ENCODE measurements at regions not wholly inside any gene's neighbourhood (a gene's known extent, or its start where the extent isn't known, plus 50 kb on each side); places are given as distances from the start of the nearest gene placed in this dataset.
"Not testable (repeated sequence)": the region's sequence is repeated elsewhere in the genome, so short reads cannot be mapped to it uniquely, and the experiment has no call there.

- Histone ChIP-seq H3F3A (ENCODE audit: low read depth) (no peaks in the 10 kb centered on the region), H3K9me3 (ENCODE audit: insufficient read depth, low read depth, low read length) (no peaks in the 10 kb centered on the region), H3K36me3 (ENCODE audit: insufficient read depth, low read length) (no peaks in the 10 kb centered on the region), H3K9ac (ENCODE audit: low read depth, low read length, poor library complexity, severe bottlenecking) (no peak overlapping the region), H3K79me2 (ENCODE audit: insufficient read depth, low read length) (no peaks in the 10 kb centered on the region), H3K4me2 (ENCODE audit: low read depth, low read length, poor library complexity, severe bottlenecking) (no peak overlapping the region), H2AFZ (ENCODE audit: low read length) (no peak overlapping the region), H3K27me3 (ENCODE audit: insufficient read depth, low read length, poor library complexity, severe bottlenecking) (no peaks in the 10 kb centered on the region), H3K4me1 (ENCODE audit: insufficient read depth, low read length, poor library complexity, severe bottlenecking) (peaks cover 4% of the 10 kb centered on the region), H4K20me1 (ENCODE audit: insufficient read depth, low read length, poor library complexity, severe bottlenecking) (no peaks in the 10 kb centered on the region), H3K9me2 (replicated peaks; ENCODE audit: low read depth, low read length) (no peaks in the 10 kb centered on the region), H3K4me3 (ENCODE audit: low read length, poor library complexity, severe bottlenecking) (no peak overlapping the region)
- TF ChIP-seq CTCF (conservative IDR thresholded peaks at IDR 0.05; ENCODE audit: low read length) (no peak), EZH2phosphoT487 (IDR thresholded peaks at IDR 0.05; ENCODE audit: borderline replicate concordance) (no peak)
These were observed 2532.9 kb downstream of the PCDH9 start for GRCh38 chr13:64697226-64697625.

- H2AFZ ChIP-seq (ENCODE audit: low read length), result no peak overlapping the region
These were observed 2541.1 kb downstream of the PCDH9 start for GRCh38 chr13:64688893-64689677.

DNA sequence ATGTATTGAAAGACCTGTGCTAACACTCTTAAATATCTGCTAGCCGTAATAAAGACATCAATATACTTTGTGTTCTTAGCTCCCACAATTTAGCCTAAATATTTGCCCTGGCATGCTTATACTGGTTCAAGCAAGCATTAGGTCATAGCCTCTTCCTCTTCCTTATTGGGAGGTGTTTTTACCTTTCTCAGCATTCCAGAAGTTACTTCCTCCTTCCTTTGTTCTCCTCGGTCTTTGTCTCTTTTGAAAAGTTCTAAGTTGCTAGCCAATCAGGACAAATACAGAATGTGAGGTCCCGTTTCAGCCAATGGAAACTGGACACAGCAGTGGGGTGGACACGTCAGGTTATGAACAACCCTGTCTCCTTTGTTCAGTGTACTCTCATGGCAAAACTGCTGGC is 2543.6 kb downstream of the PCDH9 start:
- not testable (repeated sequence) for H3K27me3 ChIP-seq (ENCODE audit: insufficient read depth, low read length, poor library complexity, severe bottlenecking); H3K9me2 ChIP-seq (replicated peaks; ENCODE audit: low read depth, low read length); H3K79me2 ChIP-seq (ENCODE audit: insufficient read depth, low read length); H3K4me2 ChIP-seq (ENCODE audit: low read depth, low read length, poor library complexity, severe bottlenecking); H3K36me3 ChIP-seq (ENCODE audit: insufficient read depth, low read length); H3K4me1 ChIP-seq (ENCODE audit: insufficient read depth, low read length, poor library complexity, severe bottlenecking); H3F3A ChIP-seq (ENCODE audit: low read depth); H3K4me3 ChIP-seq (ENCODE audit: low read length, poor library complexity, severe bottlenecking); H3K9me3 ChIP-seq (ENCODE audit: insufficient read depth, low read depth, low read length); H4K20me1 ChIP-seq (ENCODE audit: insufficient read depth, low read length, poor library complexity, severe bottlenecking); H3K9ac ChIP-seq (ENCODE audit: low read depth, low read length, poor library complexity, severe bottlenecking)
- peak overlapping the region; percentile 67 for H2AFZ ChIP-seq (ENCODE audit: low read length)

More at GRCh38 chr13:64688893-64689677, 2541.1 kb downstream of the PCDH9 start:
- H3K4me1 ChIP-seq (ENCODE audit: insufficient read depth, low read length, poor library complexity, severe bottlenecking), result no peaks in the 10 kb centered on the region
- no peaks in the 10 kb centered on the region for H3K79me2 ChIP-seq (ENCODE audit: insufficient read depth, low read length)
- no peaks in the 10 kb centered on the region for H3F3A ChIP-seq (ENCODE audit: low read depth)
- H3K9me2 ChIP-seq (replicated peaks; ENCODE audit: low read depth, low read length), result no peaks in the 10 kb centered on the region
- H3K36me3 ChIP-seq (ENCODE audit: insufficient read depth, low read length), result no peaks in the 10 kb centered on the region
- no peaks in the 10 kb centered on the region for H3K27me3 ChIP-seq (ENCODE audit: insufficient read depth, low read length, poor library complexity, severe bottlenecking)
- no peak overlapping the region for H3K4me2 ChIP-seq (ENCODE audit: low read depth, low read length, poor library complexity, severe bottlenecking)
- no peaks in the 10 kb centered on the region for H4K20me1 ChIP-seq (ENCODE audit: insufficient read depth, low read length, poor library complexity, severe bottlenecking)
- no peak overlapping the region for H3K4me3 ChIP-seq (ENCODE audit: low read length, poor library complexity, severe bottlenecking)
- TF ChIP-seq CTCF (conservative IDR thresholded peaks at IDR 0.05; ENCODE audit: low read length) (no peak), EZH2phosphoT487 (IDR thresholded peaks at IDR 0.05; ENCODE audit: borderline replicate concordance) (no peak)
- H3K9ac ChIP-seq (ENCODE audit: low read depth, low read length, poor library complexity, severe bottlenecking), result no peak overlapping the region
- no peaks in the 10 kb centered on the region for H3K9me3 ChIP-seq (ENCODE audit: insufficient read depth, low read depth, low read length)

Data from Loucy (cell line).